CD4-positive, alpha-beta memory T cell (primary cell): ENCODE measurements at regions not wholly inside any gene's neighbourhood (a gene's known extent, or its start where the extent isn't known, plus 50 kb on each side); places are given as distances from the start of the nearest gene placed in this dataset.
A peak's percentile ranks its signal among the peaks of the same experiment; 100 is the strongest.

Experiments
- CTCF ChIA-PET: fragments of 350-600 bp; sonication (Branson Sonifier 250); formaldehyde crosslinking; loops from one replicate; lab custom pipeline; 2021; ENCODE audit warnings: inconsistent platforms; ENCODE audit not compliant: partially characterized antibody; lab: Charles Lee
- POLR2A ChIA-PET: fragments of 350-600 bp; sonication (Branson Sonifier 250); formaldehyde crosslinking; loops from one replicate; lab custom pipeline; 2021; ENCODE audit not compliant: partially characterized antibody; lab: Charles Lee
- DNase-seq, 5 donors: peaks; one replicate each; pipeline versions ENCODE4 v3.0.0 to v3.0.0-alpha.2; 2020 to 2022; ENCODE audit warnings: mixed read lengths in 1 of 5
- H3K27ac ChIP-seq: one replicate; pipeline ENCODE4 v1.7.0; 2013; ENCODE audit warnings: low read depth, low read length
- H3K27me3 ChIP-seq: 2 replicates; pipeline ENCODE4 v1.7.0; 2013; ENCODE audit warnings: mild to moderate bottlenecking, low read length, moderate library complexity; ENCODE audit not compliant: insufficient read depth
- H3K36me3 ChIP-seq: 2 replicates; pipeline ENCODE4 v1.7.0; 2013; ENCODE audit warnings: mild to moderate bottlenecking, low read length, moderate library complexity; ENCODE audit not compliant: insufficient read depth
- H3K4me1 ChIP-seq: 2 replicates; pipeline ENCODE4 v1.7.0; 2013; ENCODE audit warnings: mild to moderate bottlenecking, low read length, moderate library complexity; ENCODE audit not compliant: insufficient read depth
- H3K4me3 ChIP-seq, 2 donors: one replicate each; pipeline ENCODE4 v1.7.0; 2013; ENCODE audit warnings: low read length in 2 of 2, mild to moderate bottlenecking in 1 of 2
- H3K9me3 ChIP-seq, 2 donors: one replicate each; pipeline ENCODE4 v1.7.0; 2013; ENCODE audit warnings: low read length in 2 of 2, control low read depth in 1 of 2; ENCODE audit not compliant: control insufficient read depth in 1 of 2
- H3K27ac Mint-ChIP-seq, 7 donors: one replicate each; pipeline ENCODE4 v1.8.0; 2020 to 2021; ENCODE audit warnings: mixed read lengths in 7 of 7, mild to moderate bottlenecking in 6 of 7, inconsistent platforms in 3 of 7, moderate library complexity in 3 of 7
- H3K27me3 Mint-ChIP-seq, 2 donors: one replicate each; pipeline ENCODE4 v1.8.0; 2020 to 2021; ENCODE audit warnings: mixed read lengths in 2 of 2
- H3K36me3 Mint-ChIP-seq, 2 donors: one replicate each; pipeline ENCODE4 v1.8.0; 2020 to 2021; ENCODE audit warnings: mixed read lengths in 2 of 2, inconsistent platforms in 1 of 2, mild to moderate bottlenecking in 1 of 2
- H3K4me1 Mint-ChIP-seq, 4 donors: one replicate each; pipeline ENCODE4 v1.8.0; 2020 to 2021; ENCODE audit warnings: mixed read lengths in 4 of 4, mild to moderate bottlenecking in 1 of 4
- H3K4me3 Mint-ChIP-seq, 8 donors: one replicate each; pipeline ENCODE4 v1.8.0; 2020 to 2021; ENCODE audit warnings: mixed read lengths in 8 of 8, mild to moderate bottlenecking in 7 of 8, moderate library complexity in 6 of 8, inconsistent platforms in 3 of 8
- H3K9me3 Mint-ChIP-seq, 8 donors: one replicate each; pipeline ENCODE4 v1.8.0; 2020 to 2021; ENCODE audit warnings: mixed read lengths in 8 of 8, mild to moderate bottlenecking in 5 of 8, inconsistent platforms in 3 of 8, moderate library complexity in 1 of 8
- intact Hi-C: fragments of 100-400 bp; cut with micrococcal nuclease; formaldehyde crosslinking; loops from one replicate; pipeline ENCODE4 v1.15.1; 2023

DNA sequence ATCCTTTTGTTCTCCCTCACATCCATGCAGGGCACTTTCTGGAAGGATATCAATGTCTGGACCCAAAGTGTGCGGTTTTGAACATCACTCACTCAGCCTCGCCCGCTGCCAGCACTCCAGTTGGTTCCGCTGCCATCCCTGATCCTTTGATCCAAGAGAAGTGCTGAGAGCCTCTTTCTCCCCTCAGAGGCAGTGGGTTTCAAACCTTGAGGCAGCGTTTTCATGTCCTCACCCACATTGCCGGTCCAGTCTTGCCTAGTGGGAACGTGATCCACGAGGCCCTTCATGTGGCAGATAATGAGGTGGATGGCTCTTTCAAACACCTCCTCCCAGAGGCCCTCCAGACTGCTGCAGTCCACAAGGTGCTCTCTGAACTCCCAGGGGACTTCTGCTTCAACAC lies 122.2 kb downstream of the ACTL8 start:
- no peaks in the 10 kb centered on the region for H3K36me3 ChIP-seq
- H3K27ac ChIP-seq, result no peak overlapping the region
- Mint-ChIP-seq H3K27ac (no peak overlapping the region), H3K36me3 (no peaks in the 10 kb centered on the region), H3K4me3 (no peak overlapping the region), H3K27me3 (peaks cover 1 to 4% of the 10 kb centered on the region in 2 donors), H3K4me1 (peaks cover 0 to 2% (median 0%) of the 10 kb centered on the region in 4 donors), H3K9me3 (no peaks in the 10 kb centered on the region)
- H3K4me1 ChIP-seq, result no peaks in the 10 kb centered on the region
- POLR2A ChIA-PET, result no interaction called here
- DNase-seq, result no peak
- no peaks in the 10 kb centered on the region for H3K27me3 ChIP-seq
- CTCF ChIA-PET, result no interaction called here
- H3K9me3 ChIP-seq, result no peaks in the 10 kb centered on the region
- intact Hi-C loops, result no loop called here
- no peak overlapping the region for H3K4me3 ChIP-seq

- POLR2A ChIA-PET, result no interaction called here
- no peaks in the 10 kb centered on the region for H3K36me3 Mint-ChIP-seq
Measured at GRCh38 chr1:17877896-17878295, 122.8 kb downstream of the ACTL8 start.

DNA sequence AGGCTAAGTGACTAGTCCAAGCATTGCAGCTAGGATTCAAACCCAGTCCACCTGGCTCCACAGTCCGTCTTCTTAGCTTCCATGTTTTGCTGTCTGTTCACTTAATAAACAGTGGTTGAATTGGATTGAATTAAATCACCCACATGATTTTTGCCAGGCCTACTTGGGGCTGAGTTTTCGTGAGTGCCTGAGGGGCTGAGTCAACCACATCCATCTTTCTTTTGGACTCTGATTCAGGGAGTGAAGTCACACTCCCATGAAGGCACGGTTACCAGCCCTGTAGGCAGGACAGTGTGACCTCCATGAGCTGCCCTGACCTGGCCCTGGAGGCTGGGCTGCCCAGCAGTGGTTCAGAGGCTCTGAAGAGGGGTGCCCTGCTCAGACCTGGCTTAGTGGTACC lies 123.7 kb downstream of the ACTL8 start:
- Mint-ChIP-seq H3K27me3 (peaks cover 6 to 9% of the 10 kb centered on the region in 2 donors), H3K36me3 (no peaks in the 10 kb centered on the region), H3K4me1 (peaks cover 0 to 2% (median 0%) of the 10 kb centered on the region in 4 donors), H3K27ac (no peak overlapping the region), H3K9me3 (peaks cover 0 to 3% (median 0%) of the 10 kb centered on the region in 8 donors), H3K4me3 (no peak overlapping the region)
- ChIA-PET POLR2A (no interaction called here), CTCF (no interaction called here)
- H3K36me3 ChIP-seq, result no peaks in the 10 kb centered on the region
- H3K27me3 ChIP-seq, result no peaks in the 10 kb centered on the region
- H3K9me3 ChIP-seq, result no peaks in the 10 kb centered on the region
- H3K4me3 ChIP-seq, result no peak overlapping the region
- no peaks in the 10 kb centered on the region for H3K4me1 ChIP-seq
- H3K27ac ChIP-seq, result no peak overlapping the region
- DNase-seq, result no peak
- intact Hi-C loops, result no loop called here

More at GRCh38 chr1:17877896-17878295, 122.8 kb downstream of the ACTL8 start:
- no peak overlapping the region for H3K27ac Mint-ChIP-seq
- intact Hi-C loops, result no loop called here
- H3K36me3 ChIP-seq, result no peaks in the 10 kb centered on the region
- no peak overlapping the region for H3K4me3 ChIP-seq
- CTCF ChIA-PET, result no interaction called here
- no peak overlapping the region for H3K27ac ChIP-seq
- DNase-seq, result no peak
- no peaks in the 10 kb centered on the region for H3K4me1 ChIP-seq
- peaks cover 4 to 7% of the 10 kb centered on the region in 2 donors for H3K27me3 Mint-ChIP-seq
- H3K9me3 ChIP-seq, result no peaks in the 10 kb centered on the region
- no peaks in the 10 kb centered on the region for H3K9me3 Mint-ChIP-seq
- H3K27me3 ChIP-seq, result no peaks in the 10 kb centered on the region
- peaks cover 0 to 2% (median 0%) of the 10 kb centered on the region in 4 donors for H3K4me1 Mint-ChIP-seq
- no peak overlapping the region for H3K4me3 Mint-ChIP-seq

DNA sequence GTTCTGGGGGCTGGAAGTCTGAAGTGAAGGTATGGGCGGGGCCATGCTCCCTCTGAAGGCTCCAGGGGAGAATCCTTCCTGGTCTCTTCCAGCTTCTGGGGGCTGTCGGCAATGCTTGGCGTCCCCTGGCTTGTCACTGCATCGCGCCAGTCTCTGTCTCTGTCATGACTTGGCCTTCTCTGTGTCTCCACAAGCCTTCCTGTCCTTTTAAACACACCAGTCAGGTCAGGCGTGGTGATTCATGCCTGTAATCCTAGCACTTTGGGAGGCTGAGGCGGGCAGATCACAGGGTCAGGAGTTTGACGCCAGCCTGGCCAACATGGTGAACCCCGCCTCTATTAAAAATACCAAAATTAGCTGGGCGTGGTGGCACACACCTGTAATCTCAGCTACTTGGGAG lies 125.3 kb downstream of the ACTL8 start:
- H3K36me3 ChIP-seq, result no peaks in the 10 kb centered on the region
- intact Hi-C loops, result no loop called here
- H3K4me3 ChIP-seq, result no peak overlapping the region
- no peaks in the 10 kb centered on the region for H3K4me1 Mint-ChIP-seq
- no peaks in the 10 kb centered on the region for H3K36me3 Mint-ChIP-seq
- H3K9me3 ChIP-seq, result no peaks in the 10 kb centered on the region
- H3K4me1 ChIP-seq, result no peaks in the 10 kb centered on the region
- H3K9me3 Mint-ChIP-seq, result peaks cover 0 to 3% (median 0%) of the 10 kb centered on the region in 8 donors
- CTCF ChIA-PET, result no interaction called here
- H3K27me3 ChIP-seq, result no peaks in the 10 kb centered on the region
- DNase-seq, result no peak
- peaks cover 9 to 11% of the 10 kb centered on the region in 2 donors for H3K27me3 Mint-ChIP-seq
- H3K4me3 Mint-ChIP-seq, result no peak overlapping the region
- POLR2A ChIA-PET, result no interaction called here
- H3K27ac Mint-ChIP-seq, result peak overlapping the region in 1 of 7 donors; percentile 27
- H3K27ac ChIP-seq, result no peak overlapping the region

- intact Hi-C loops, result no loop called here
- Histone ChIP-seq H3K4me1 (no peaks in the 10 kb centered on the region), H3K9me3 (no peaks in the 10 kb centered on the region), H3K36me3 (no peaks in the 10 kb centered on the region), H3K27ac (no peak overlapping the region), H3K27me3 (no peaks in the 10 kb centered on the region), H3K4me3 (no peak overlapping the region)
- H3K9me3 Mint-ChIP-seq, result peaks cover 0 to 3% (median 0%) of the 10 kb centered on the region in 8 donors
- no peak overlapping the region for H3K4me3 Mint-ChIP-seq
- H3K4me1 Mint-ChIP-seq, result no peaks in the 10 kb centered on the region
- DNase-seq, result no peak
- CTCF ChIA-PET, result no interaction called here
- POLR2A ChIA-PET, result no interaction called here
- no peak overlapping the region for H3K27ac Mint-ChIP-seq
- H3K36me3 Mint-ChIP-seq, result no peaks in the 10 kb centered on the region
- H3K27me3 Mint-ChIP-seq, result peaks cover 9 to 11% of the 10 kb centered on the region in 2 donors
Measured at GRCh38 chr1:17881761-17882160, 126.6 kb downstream of the ACTL8 start.

DNA sequence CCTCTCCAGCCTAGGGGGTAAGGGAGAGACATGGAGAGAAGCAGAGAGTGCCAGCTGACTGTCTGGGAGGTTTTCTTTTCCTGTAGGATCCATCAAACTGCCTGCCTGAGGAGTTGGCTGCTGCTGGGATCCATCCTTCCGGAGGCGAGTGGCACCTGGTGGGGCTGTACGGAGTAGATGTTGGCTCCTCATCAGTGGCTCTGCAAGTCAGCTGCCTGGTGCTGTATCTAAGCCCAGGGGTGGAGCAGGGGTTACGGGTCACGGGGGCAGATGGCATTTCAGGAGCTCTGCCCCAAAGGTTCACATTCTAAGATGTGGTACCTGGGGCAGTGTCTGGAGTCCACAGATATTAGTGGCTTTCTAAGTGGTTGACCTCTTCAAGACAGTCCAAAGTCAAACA lies 128.0 kb downstream of the ACTL8 start:
- Histone ChIP-seq H3K9me3 (no peaks in the 10 kb centered on the region), H3K27me3 (no peaks in the 10 kb centered on the region), H3K27ac (no peak overlapping the region), H3K36me3 (no peaks in the 10 kb centered on the region), H3K4me1 (no peaks in the 10 kb centered on the region), H3K4me3 (no peak overlapping the region)
- POLR2A ChIA-PET, result no interaction called here
- H3K27me3 Mint-ChIP-seq, result peaks cover 5 to 12% of the 10 kb centered on the region in 2 donors
- no peak overlapping the region for H3K27ac Mint-ChIP-seq
- intact Hi-C loops, result no loop called here
- H3K4me1 Mint-ChIP-seq, result no peaks in the 10 kb centered on the region
- no peak for DNase-seq
- H3K36me3 Mint-ChIP-seq, result no peaks in the 10 kb centered on the region
- no peak overlapping the region for H3K4me3 Mint-ChIP-seq
- CTCF ChIA-PET, result no interaction called here
- peaks cover 0 to 3% (median 0%) of the 10 kb centered on the region in 8 donors for H3K9me3 Mint-ChIP-seq

DNA sequence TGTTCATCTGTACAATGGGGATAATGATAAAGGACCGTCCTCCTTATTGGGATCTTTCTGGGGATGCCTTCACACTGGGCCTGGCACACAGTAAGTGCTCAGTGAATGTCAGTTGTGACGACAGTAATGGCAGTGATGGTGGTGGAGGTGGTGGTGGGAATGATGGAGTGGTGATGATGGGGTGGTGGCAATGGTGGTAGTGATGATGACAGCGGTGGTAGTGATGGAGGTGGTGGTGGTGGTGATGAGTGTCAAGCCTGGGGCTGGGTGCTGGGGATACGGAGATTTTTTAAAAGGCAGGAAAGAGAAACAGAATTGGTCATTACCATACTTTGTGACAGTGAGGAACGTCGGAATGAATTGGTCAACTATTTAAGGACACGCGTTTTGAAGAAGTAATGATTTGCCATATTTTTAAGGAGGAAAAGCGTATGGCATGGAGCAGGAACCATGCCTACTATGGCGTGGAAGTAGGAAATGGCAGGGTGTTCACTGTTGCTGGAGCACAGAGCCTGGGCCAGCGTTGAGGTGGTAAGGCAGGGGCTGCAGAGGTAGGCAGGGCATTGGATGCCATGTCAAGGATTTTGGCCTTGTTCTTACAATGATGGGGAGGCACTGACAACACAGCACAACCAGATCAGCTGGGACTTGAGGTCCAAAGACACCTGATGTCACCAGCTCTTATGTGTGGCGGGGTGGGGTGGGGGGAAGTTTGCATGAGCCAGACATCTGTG lies 128.7 kb downstream of the ACTL8 start:
- POLR2A ChIA-PET, result no interaction called here
- Histone ChIP-seq H3K9me3 (no peaks in the 10 kb centered on the region), H3K27ac (no peak overlapping the region), H3K4me1 (no peaks in the 10 kb centered on the region), H3K4me3 (no peak overlapping the region), H3K27me3 (no peaks in the 10 kb centered on the region), H3K36me3 (no peaks in the 10 kb centered on the region)
- H3K4me3 Mint-ChIP-seq, result no peak overlapping the region
- H3K27me3 Mint-ChIP-seq, result peaks cover 5 to 12% of the 10 kb centered on the region in 2 donors
- CTCF ChIA-PET, result no interaction called here
- no peaks in the 10 kb centered on the region for H3K36me3 Mint-ChIP-seq
- DNase-seq, result no peak
- H3K9me3 Mint-ChIP-seq, result peaks cover 0 to 3% (median 0%) of the 10 kb centered on the region in 8 donors
- H3K4me1 Mint-ChIP-seq, result no peaks in the 10 kb centered on the region
- intact Hi-C loops, result no loop called here
- H3K27ac Mint-ChIP-seq, result peak overlapping the region in 1 of 7 donors; percentile 78
